CD4-positive, CD25-positive, alpha-beta regulatory T cell (primary cell): ENCODE measurements at regions not wholly inside any gene's neighbourhood (a gene's known extent, or its start where the extent isn't known, plus 50 kb on each side); places are given as distances from the start of the nearest gene placed in this dataset.

ENCODE experiments used
- ATAC-seq, 2 donors: fragments of 150-1000 bp; cut with Tn5 transposase; one replicate each; pipeline ENCODE4 v1.10.0; 2021; ENCODE audit warnings: low read depth in 2 of 2, moderate number of reproducible peaks in 2 of 2, moderate library complexity in 1 of 2
- DNase-seq, 3 donors: peaks; one replicate each; pipeline versions ENCODE4 v3.0.0 to v3.0.0-alpha.2; 2012 to 2022; ENCODE audit warnings: mixed read lengths in 1 of 3
- H3K27ac ChIP-seq: one replicate; pipeline ENCODE4 v1.7.0; 2013; ENCODE audit warnings: mild to moderate bottlenecking, low read length; ENCODE audit not compliant: insufficient read depth, poor library complexity, severe bottlenecking
- H3K27me3 ChIP-seq: one replicate; pipeline ENCODE4 v1.7.0; 2013; ENCODE audit warnings: low read length; ENCODE audit not compliant: control insufficient read depth, insufficient read depth
- H3K36me3 ChIP-seq: one replicate; pipeline ENCODE4 v1.7.0; 2013; ENCODE audit warnings: mild to moderate bottlenecking, low read length, moderate library complexity; ENCODE audit not compliant: control insufficient read depth, insufficient read depth
- H3K4me1 ChIP-seq: 2 replicates; pipeline ENCODE4 v1.7.0; 2013; ENCODE audit warnings: mild to moderate bottlenecking, low read length; ENCODE audit not compliant: insufficient read depth, control insufficient read depth, poor library complexity, severe bottlenecking
- H3K4me3 ChIP-seq: one replicate; pipeline ENCODE4 v1.7.0; 2013; ENCODE audit warnings: low read depth, mild to moderate bottlenecking, low read length, moderate library complexity
- H3K9me3 ChIP-seq, 2 experiments: 1 replicate in 1 of 2; 2 replicates in 1 of 2; pipeline ENCODE4 v1.7.0; 2013; ENCODE audit warnings: low read length in 2 of 2, mild to moderate bottlenecking in 1 of 2, moderate library complexity in 1 of 2; ENCODE audit not compliant: control insufficient read depth in 2 of 2
- H3K27ac Mint-ChIP-seq, 3 donors: one replicate each; pipeline ENCODE4 v1.8.0; 2020 to 2022; ENCODE audit warnings: mild to moderate bottlenecking in 3 of 3, mixed read lengths in 3 of 3, moderate library complexity in 2 of 3
- H3K27me3 Mint-ChIP-seq: one replicate; pipeline ENCODE4 v1.8.0; 2022; ENCODE audit warnings: mild to moderate bottlenecking, mixed read lengths
- H3K36me3 Mint-ChIP-seq: one replicate; pipeline ENCODE4 v1.8.0; 2020; ENCODE audit warnings: mixed read lengths
- H3K4me1 Mint-ChIP-seq, 4 donors: one replicate each; pipeline ENCODE4 v1.8.0; 2020 to 2022; ENCODE audit warnings: mixed read lengths in 4 of 4, mild to moderate bottlenecking in 1 of 4
- H3K4me3 Mint-ChIP-seq, 4 donors: one replicate each; pipeline ENCODE4 v1.8.0; 2020 to 2022; ENCODE audit warnings: mild to moderate bottlenecking in 4 of 4, mixed read lengths in 4 of 4, moderate library complexity in 3 of 4
- H3K9me3 Mint-ChIP-seq, 7 donors: one replicate each; pipeline ENCODE4 v1.8.0; 2020 to 2022; ENCODE audit warnings: mixed read lengths in 7 of 7, mild to moderate bottlenecking in 3 of 7, moderate library complexity in 2 of 7

- H3K4me3 Mint-ChIP-seq, result no peak overlapping the region
- Histone ChIP-seq H3K27me3 (no peaks in the 10 kb centered on the region), H3K36me3 (no peaks in the 10 kb centered on the region), H3K4me1 (no peaks in the 10 kb centered on the region), H3K27ac (no peak overlapping the region), H3K4me3 (no peak overlapping the region), H3K9me3 (no peaks in the 10 kb centered on the region)
- H3K4me1 Mint-ChIP-seq, result no peaks in the 10 kb centered on the region
- ATAC-seq (no peak), DNase-seq (no peak)
- H3K27me3 Mint-ChIP-seq, result no peaks in the 10 kb centered on the region
- no peak overlapping the region for H3K27ac Mint-ChIP-seq
- H3K36me3 Mint-ChIP-seq, result no peaks in the 10 kb centered on the region
- peaks cover 0 to 20% (median 9%) of the 10 kb centered on the region in 7 donors for H3K9me3 Mint-ChIP-seq
Observed at GRCh38 chr16:65294708-65295107, 172.8 kb upstream of the CDH11 start.

- H3K9me3 Mint-ChIP-seq, result peaks cover 0 to 20% (median 6%) of the 10 kb centered on the region in 7 donors
- H3K4me1 Mint-ChIP-seq, result no peaks in the 10 kb centered on the region
- H3K4me3 Mint-ChIP-seq, result no peak overlapping the region
- H3K36me3 Mint-ChIP-seq, result no peaks in the 10 kb centered on the region
- no peak for ATAC-seq
- Histone ChIP-seq H3K36me3 (no peaks in the 10 kb centered on the region), H3K4me1 (no peaks in the 10 kb centered on the region), H3K9me3 (no peaks in the 10 kb centered on the region), H3K4me3 (no peak overlapping the region), H3K27ac (no peak overlapping the region), H3K27me3 (no peaks in the 10 kb centered on the region)
- no peak overlapping the region for H3K27ac Mint-ChIP-seq
- no peak for DNase-seq
- no peaks in the 10 kb centered on the region for H3K27me3 Mint-ChIP-seq
Observed at GRCh38 chr16:65294165-65294564, 172.3 kb upstream of the CDH11 start.

- H3K27ac ChIP-seq, result no peak overlapping the region
- Mint-ChIP-seq H3K27ac (no peak overlapping the region), H3K9me3 (peaks cover 0 to 14% (median 6%) of the 10 kb centered on the region in 7 donors), H3K27me3 (no peaks in the 10 kb centered on the region), H3K4me3 (no peak overlapping the region), H3K4me1 (no peaks in the 10 kb centered on the region), H3K36me3 (no peaks in the 10 kb centered on the region)
- no peak overlapping the region for H3K4me3 ChIP-seq
- H3K36me3 ChIP-seq, result no peaks in the 10 kb centered on the region
- H3K27me3 ChIP-seq, result no peaks in the 10 kb centered on the region
- ATAC-seq (no peak), DNase-seq (no peak)
- H3K9me3 ChIP-seq, result no peaks in the 10 kb centered on the region
- no peaks in the 10 kb centered on the region for H3K4me1 ChIP-seq
Observed at GRCh38 chr16:65289022-65289421, 167.2 kb upstream of the CDH11 start.

- Mint-ChIP-seq H3K9me3 (peaks cover 0 to 9% (median 6%) of the 10 kb centered on the region in 7 donors), H3K27me3 (no peaks in the 10 kb centered on the region), H3K27ac (no peak overlapping the region), H3K36me3 (no peaks in the 10 kb centered on the region), H3K4me3 (no peak overlapping the region), H3K4me1 (no peaks in the 10 kb centered on the region)
- no peaks in the 10 kb centered on the region for H3K36me3 ChIP-seq
- H3K27ac ChIP-seq, result no peak overlapping the region
- no peaks in the 10 kb centered on the region for H3K9me3 ChIP-seq
- ATAC-seq (no peak), DNase-seq (no peak)
- no peaks in the 10 kb centered on the region for H3K27me3 ChIP-seq
- no peaks in the 10 kb centered on the region for H3K4me1 ChIP-seq
- H3K4me3 ChIP-seq, result no peak overlapping the region
Observed at GRCh38 chr16:65287307-65287706, 165.4 kb upstream of the CDH11 start.

GRCh38 chr16:65285128-65286048 lies 163.5 kb upstream of the CDH11 start:
- H3K4me1 Mint-ChIP-seq, result no peaks in the 10 kb centered on the region
- no peaks in the 10 kb centered on the region for H3K36me3 ChIP-seq
- no peaks in the 10 kb centered on the region for H3K4me1 ChIP-seq
- DNase-seq, result no peak
- H3K27ac ChIP-seq, result no peak overlapping the region
- no peak overlapping the region for H3K4me3 Mint-ChIP-seq
- no peaks in the 10 kb centered on the region for H3K36me3 Mint-ChIP-seq
- H3K27ac Mint-ChIP-seq, result no peak overlapping the region
- H3K9me3 Mint-ChIP-seq, result peaks cover 0 to 9% (median 6%) of the 10 kb centered on the region in 7 donors
- H3K9me3 ChIP-seq, result peaks cover 0 to 2% of the 10 kb centered on the region in 2 experiments
- no peak for ATAC-seq
- no peak overlapping the region for H3K4me3 ChIP-seq
- H3K27me3 Mint-ChIP-seq, result no peaks in the 10 kb centered on the region
- no peaks in the 10 kb centered on the region for H3K27me3 ChIP-seq

- Mint-ChIP-seq H3K4me1 (no peaks in the 10 kb centered on the region), H3K9me3 (peaks cover 0 to 9% (median 5%) of the 10 kb centered on the region in 7 donors), H3K27me3 (no peaks in the 10 kb centered on the region), H3K27ac (no peak overlapping the region), H3K4me3 (no peak overlapping the region), H3K36me3 (no peaks in the 10 kb centered on the region)
- Histone ChIP-seq H3K27ac (no peak overlapping the region), H3K27me3 (no peaks in the 10 kb centered on the region), H3K9me3 (peaks cover 0 to 2% of the 10 kb centered on the region in 2 experiments), H3K36me3 (no peaks in the 10 kb centered on the region), H3K4me1 (no peaks in the 10 kb centered on the region), H3K4me3 (no peak overlapping the region)
- no peak for ATAC-seq
- DNase-seq, result no peak
Observed at GRCh38 chr16:65284626-65285025, 162.8 kb upstream of the CDH11 start.

- Mint-ChIP-seq H3K27ac (no peak overlapping the region), H3K36me3 (no peaks in the 10 kb centered on the region), H3K9me3 (peaks cover 0 to 8% (median 4%) of the 10 kb centered on the region in 7 donors), H3K4me3 (no peak overlapping the region), H3K4me1 (no peaks in the 10 kb centered on the region), H3K27me3 (no peaks in the 10 kb centered on the region)
- ATAC-seq (no peak), DNase-seq (no peak)
- no peak overlapping the region for H3K4me3 ChIP-seq
- no peaks in the 10 kb centered on the region for H3K27me3 ChIP-seq
- no peaks in the 10 kb centered on the region for H3K4me1 ChIP-seq
- no peaks in the 10 kb centered on the region for H3K36me3 ChIP-seq
- peaks cover 0 to 2% of the 10 kb centered on the region in 2 experiments for H3K9me3 ChIP-seq
- H3K27ac ChIP-seq, result no peak overlapping the region
Observed at GRCh38 chr16:65283181-65283651, 161.4 kb upstream of the CDH11 start.

- Histone ChIP-seq H3K27ac (no peak overlapping the region), H3K27me3 (no peaks in the 10 kb centered on the region), H3K4me1 (no peaks in the 10 kb centered on the region), H3K36me3 (no peaks in the 10 kb centered on the region), H3K4me3 (no peak overlapping the region), H3K9me3 (peaks cover 0 to 2% of the 10 kb centered on the region in 2 experiments)
- Mint-ChIP-seq H3K27ac (no peak overlapping the region), H3K36me3 (no peaks in the 10 kb centered on the region), H3K9me3 (peaks cover 0 to 11% (median 6%) of the 10 kb centered on the region in 7 donors), H3K4me3 (no peak overlapping the region), H3K27me3 (no peaks in the 10 kb centered on the region), H3K4me1 (no peaks in the 10 kb centered on the region)
- ATAC-seq (no peak), DNase-seq (no peak)
Observed at GRCh38 chr16:65281586-65281985, 159.7 kb upstream of the CDH11 start.
